HG02623 (cell line): ENCODE measurements at regions not wholly inside any gene's neighbourhood (a gene's known extent, or its start where the extent isn't known, plus 50 kb on each side); places are given as distances from the start of the nearest gene placed in this dataset.
"Not testable (repeated sequence)": the region's sequence is repeated elsewhere in the genome, so short reads cannot be mapped to it uniquely, and the experiment has no call there.

ENCODE experiments used
- ATAC-seq: cut with Tn5 transposase; IDR thresholded peaks from one replicate; pipeline ENCODE4 v1.9.1; 2021; ENCODE audit warnings: moderate library complexity; ENCODE audit not compliant: unreplicated experiment

DNA sequence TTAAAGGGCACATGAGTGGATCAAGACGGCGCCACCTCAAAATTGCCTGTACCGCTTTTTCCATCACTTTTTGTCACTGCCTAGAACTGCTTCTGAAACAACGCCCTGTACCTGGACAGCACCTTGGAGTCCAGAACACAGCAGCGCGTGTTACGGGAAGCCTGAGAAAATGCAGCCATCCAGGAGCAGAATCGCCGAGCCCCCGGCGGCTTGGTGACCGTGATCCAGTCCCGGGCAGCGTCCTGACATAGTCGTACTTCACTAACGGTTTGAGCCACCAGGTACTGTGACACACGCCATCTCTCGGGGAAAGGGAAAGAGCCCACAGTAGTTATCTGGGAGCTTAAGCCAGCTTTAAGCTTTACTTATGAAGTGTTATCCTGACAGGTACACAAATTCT lies 168.9 kb upstream of the SALL3 start:
- no peak for ATAC-seq

DNA sequence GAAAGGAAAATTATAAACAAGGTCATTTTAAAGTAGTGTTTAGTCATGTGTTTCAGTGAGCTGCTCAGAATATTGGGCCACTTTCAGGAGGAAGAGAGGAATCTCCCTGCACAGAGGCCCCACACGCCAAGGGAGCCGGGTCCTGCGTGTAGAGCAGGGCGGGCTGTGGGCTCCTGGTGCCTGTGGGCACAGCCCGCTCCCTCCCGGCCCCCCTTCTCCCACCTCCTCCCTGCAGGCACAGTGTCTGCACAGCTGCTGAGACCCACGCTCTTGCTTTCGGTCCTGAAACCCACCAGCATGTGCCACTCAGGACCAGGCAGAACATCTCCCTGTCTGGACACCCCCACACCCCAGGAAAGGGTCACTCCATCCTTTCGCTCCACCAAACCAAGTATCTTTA lies 167.6 kb upstream of the SALL3 start:
- ATAC-seq: no peak

DNA sequence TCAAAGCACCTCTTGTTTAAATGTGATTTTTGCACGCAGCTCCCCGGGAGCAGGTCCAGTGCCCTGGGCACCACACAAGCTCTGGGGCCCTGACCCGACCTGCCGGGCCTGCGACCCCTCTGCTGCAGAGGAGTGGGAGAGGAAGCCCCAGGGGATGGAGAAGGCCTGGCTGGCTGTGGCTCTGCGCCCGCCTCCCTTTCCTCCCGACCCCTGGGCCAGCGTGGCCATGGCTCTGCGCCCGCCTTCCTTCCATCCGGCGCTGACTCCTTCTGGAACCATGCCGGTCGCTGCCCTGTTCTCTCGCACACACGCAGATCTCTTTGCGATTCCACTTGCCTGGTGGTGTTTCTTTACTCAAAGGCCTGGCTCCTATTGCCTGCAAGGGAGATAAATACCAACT lies 166.5 kb upstream of the SALL3 start:
- no peak for ATAC-seq

DNA sequence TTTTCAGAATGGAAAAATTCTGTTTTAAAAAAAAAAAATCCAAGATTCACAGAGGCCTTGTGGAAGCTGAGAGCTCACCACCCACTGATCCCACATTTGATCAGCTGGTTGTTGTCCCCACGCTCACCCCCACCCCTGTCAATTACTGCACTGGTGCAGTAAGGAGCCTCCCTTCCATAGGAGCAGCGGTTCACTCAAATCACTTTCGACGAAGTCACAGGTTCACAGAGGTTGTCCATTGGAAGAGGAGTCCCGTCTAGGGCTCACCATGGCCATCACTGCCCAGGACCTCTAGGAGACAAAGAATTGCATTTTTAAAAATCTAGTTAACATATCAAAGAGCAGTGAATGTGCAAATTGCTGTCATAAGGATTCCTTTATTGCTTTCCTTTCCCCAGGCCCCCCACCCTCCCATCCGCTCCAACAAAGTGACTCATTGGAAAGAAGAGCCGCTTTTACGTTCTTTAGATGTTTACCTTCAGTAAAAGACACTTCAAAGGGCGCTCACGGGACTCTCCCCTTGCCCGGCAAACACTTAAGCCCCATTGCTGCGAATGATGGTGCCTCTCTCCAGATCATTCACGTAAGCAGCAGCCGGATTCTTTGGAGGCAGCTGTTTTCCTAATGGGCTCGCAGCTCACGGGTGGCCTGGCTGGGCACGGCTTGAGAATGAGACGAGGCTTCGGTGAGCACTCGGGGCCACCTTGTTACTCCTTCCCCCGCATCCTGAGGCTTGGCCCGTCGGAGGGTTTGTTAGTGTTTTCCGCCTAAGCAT lies 165.5 kb upstream of the SALL3 start:
- ATAC-seq: no peak

DNA sequence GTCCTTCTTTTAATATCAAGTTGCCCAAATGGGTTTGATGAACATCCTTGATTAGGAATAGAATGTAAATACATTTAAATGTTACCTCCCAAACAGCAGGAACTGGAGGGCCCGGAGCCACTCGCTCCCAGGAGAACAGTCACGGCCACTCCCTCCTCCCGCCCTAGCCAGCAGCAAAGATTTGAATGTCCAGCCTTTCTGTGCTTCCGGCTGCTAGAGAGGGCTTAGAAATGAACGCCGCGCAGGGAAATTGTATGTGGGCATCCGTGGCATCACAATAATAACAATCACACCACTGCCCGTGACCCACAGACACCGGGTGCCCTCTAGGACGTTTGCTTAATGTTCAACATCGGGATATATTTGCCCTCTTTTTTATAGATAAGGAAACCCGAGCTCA lies 164.9 kb upstream of the SALL3 start:
- ATAC-seq: no peak

DNA sequence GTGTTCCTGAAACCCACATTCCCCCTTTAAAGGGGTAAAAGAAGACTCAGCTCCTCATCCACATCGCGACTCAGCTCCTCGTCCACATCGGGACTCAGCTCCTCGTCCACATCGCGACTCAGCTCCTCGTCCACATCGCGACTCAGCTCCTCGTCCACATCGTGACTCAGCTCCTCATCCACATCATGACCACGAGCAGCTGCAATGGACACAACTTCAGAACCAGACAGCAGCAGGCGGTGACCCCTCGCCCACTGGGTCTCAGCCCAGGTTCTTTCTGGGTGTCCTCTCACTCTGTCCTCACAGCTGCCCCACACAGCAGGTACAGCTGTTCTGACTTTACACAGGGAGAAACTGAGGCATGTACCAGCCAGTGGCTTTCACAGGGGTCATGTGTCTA lies 163.5 kb upstream of the SALL3 start:
- ATAC-seq: no peak

DNA sequence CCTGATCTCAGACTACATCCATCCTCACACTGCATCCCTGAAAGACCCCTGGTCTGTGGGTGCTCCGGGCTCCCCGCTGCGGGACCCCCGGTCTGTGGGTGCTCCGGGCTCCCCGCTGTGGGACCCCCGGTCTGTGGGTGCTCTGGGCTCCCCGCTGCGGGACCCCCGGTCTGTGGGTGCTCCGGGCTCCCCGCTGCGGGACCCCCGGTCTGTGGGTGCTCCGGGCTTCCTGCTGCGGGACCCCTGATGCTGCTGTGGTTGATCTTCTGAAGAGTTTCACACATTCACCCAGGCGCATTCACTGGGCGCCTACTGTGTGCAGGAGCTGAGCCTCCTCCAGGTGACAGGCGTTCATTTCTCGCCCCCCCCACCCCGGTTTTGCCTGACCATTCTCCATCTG lies 162.7 kb upstream of the SALL3 start:
- no peak for ATAC-seq

DNA sequence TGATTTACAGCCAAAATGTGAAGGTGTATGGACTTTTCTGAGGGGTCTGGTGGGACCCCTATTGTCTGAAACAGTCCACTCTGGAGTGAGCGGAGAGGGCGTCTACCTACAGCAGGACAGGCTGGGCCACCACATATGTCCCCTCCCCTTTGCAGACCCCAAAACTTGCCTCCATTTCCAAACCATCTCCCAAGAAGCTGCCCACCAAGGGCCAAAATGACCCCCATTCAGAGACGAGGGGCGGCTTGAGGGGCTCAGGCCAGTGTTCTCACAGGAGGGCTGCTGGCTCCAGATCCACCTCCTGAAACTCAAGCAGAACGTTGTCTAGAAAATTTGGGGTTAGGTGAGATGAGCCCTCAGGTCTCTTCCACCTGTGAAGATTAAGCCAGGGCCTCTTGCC lies 161.1 kb upstream of the SALL3 start:
- ATAC-seq: no peak

DNA sequence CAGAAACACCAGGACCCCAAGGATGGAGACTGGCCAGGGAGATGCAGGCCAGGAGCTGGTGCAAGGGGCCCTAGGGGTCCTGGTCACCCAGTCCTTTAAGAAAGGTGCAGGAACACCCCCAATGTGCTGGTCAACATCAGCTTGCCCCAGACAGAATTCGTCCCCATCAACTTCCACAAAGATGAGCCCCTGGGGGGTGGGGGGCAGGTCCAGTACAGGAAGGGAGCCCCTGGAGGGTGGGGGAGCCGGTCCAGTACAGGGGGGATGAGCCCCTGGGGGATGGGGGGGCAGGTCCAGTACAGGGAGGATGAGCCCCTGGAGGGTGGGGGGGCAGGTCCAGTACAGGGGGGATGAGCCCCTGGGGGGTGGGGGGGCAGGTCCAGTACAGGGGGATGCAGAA lies 160.7 kb upstream of the SALL3 start:
- ATAC-seq: no peak

DNA sequence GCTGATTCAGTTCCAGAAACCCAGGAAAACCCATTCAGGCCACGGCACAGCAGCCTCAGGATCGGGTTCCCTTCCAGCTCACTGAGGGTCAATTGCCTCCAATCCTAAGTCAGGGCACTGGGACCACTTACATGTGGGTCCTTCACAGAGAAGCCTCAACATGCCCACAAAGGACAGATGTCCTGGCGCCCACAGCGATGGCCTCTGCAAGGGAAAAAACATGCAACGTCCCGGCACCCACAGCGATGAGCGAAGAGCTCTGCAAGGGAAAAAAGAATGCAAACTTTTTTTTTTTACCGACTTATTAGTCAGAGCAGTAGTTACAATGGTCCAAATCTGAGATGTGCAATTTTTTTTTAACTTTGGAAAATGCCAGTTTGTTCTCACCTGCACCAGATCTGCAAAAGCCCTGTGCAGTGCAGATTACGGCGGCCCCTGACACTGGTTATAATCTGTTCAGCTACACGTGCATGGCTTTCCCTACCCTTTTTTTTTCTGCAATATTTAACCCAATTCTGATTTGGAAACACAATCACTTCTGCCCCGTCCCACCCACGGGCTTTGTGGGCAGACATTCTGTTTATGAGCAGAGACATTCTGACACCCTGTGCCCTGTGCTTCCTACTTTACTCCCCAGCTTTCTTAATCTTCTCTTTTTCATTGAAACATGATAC lies 159.3 kb upstream of the SALL3 start:
- ATAC-seq: no peak

DNA sequence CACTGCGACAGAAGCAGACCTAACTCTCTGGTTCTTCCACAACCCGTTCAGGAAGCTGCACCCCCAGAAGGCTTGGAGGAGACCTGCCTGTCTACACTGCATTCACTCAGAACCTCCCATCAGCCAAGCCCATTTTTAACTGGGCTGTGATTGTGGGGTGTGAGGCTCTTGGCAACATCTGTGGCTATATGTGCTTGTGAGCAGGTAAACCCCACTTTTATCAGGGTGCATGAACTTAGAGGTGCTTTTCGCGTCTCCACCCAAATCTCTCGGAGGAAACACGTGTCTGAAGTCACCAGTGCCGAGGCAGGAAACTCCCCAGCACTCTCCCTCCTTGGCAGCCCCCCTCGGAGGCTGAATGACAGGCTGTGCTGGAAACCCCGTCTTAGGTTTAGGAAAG lies 158.2 kb upstream of the SALL3 start:
- no peak for ATAC-seq

DNA sequence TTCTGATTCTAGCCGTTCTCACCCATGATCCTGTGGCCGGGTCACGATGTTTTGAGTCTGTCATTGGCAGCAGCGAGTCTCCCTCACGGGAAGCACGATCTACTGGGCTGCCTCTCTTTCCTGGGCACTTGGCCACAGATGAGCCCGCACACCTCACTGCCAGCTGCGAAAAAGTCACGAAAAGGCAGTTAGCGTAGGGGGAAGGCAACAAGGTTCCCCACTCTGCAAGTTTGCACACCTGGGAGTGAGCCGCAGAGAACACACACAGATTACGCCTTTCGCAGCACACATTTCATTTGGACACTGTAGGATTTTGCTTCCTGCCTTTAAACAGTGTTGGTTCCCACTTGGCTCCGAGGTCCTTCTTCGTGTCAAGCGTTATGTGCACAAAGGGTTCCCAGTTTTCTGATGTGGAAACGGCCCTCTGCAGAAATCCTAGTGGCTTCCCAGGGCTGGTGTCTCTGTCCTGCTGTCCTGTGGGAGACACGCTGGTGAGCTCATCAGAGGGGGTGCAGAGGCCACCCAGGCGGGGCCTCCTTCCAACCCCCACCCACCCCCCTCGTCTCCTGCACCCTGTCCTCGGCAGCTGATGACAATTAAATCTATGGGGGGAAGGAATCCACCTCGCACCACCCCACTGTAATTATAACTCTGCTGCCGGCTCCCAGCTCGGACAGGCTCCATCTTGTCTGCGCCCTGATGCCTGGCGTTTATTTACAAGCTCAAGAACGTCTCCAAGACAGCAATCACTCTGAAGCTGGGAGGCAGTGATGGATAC lies 157.3 kb upstream of the SALL3 start:
- no peak for ATAC-seq

DNA sequence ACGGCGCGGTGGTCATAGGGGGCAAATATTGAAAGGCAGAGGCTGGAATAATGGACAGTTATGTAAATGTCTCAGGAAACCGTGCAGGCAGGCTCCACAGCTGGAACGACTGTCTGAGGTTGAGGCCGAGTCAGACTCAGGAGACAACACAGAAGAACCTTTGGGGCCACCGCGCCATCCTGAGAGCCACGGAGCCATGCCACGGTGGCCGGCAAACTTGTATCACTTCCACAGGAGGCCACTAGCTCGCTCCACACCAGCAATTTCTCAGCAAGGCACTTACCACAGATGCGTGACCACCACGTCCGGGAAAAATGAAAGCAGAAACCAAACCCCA lies 156.7 kb upstream of the SALL3 start:
- no peak for ATAC-seq

DNA sequence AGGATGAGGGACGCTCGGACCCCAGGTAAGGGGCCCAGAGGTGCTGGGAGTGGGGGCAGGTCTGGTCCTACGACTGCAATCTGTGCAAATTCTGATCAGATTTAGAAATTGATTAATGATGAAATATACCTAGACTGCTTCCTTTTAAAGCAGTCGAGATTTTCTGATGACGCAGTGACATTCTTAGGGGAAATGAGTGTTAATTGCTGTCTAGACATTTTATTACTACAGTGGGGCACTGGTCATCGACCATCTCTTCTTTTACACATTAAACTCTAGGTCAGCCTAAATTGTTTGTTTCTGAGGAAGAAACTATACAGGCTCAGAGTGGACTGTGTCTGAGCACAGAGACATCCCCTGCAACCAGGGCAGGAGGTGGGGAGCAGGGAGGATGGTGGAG lies 154.4 kb upstream of the SALL3 start:
- ATAC-seq: no peak

DNA sequence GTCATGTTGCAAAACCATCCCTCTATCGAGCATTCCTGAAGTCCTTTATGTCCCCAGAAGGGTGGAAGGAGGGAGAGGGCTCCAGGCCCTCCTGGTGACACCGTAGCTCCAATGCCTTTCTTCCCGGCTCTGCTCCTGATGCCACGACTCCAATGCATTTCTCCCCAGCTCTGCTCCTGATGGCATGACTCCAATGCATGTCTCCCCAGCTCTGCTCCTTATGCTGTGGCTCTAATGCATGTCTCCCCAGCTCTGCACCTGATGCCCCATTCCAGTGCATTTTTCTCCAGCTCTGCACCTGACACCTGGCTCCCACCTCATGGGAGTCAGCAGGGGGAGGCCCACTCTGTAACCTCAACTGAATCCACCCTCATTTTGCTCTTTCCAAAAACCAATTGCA lies 153.0 kb upstream of the SALL3 start:
- no peak for ATAC-seq

DNA sequence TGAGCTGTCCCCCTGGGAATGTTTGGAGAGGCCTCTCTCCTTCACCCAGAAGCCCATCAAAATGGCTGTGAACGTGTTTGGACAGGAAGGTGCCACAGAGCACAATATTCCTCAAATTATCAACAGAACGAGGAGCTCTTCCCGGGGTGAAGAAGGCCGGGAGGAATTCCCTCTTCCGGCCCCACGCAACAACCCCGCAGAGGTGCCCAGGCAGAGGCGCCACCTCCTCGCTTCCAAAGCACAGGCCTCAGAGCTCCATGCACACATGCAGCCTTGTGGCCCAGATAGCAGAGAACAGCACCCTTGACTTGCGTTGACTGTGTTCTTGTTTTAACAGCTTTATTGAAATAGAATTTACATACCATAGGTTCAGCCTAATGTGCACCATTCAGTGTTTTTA lies 152.5 kb upstream of the SALL3 start:
- no peak for ATAC-seq

DNA sequence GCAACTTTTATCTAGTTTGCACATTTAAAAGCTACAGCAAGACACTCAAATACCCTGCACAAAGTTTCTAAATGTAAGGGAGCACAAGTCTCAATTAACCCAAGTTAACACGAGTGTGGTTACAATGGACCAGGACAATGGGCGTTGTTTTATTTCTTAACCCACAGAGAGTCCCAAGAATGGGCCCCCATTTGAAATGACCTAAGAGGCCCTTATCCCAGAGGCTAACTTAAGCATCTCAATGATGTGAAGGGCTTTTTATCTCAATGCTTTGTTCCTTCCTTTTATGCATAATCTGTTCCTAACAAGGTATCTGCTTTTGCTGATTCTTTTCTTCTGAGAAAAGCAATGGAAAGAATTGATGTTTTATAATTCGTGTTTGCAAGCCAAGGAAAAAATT lies 151.5 kb upstream of the SALL3 start:
- ATAC-seq: no peak

DNA sequence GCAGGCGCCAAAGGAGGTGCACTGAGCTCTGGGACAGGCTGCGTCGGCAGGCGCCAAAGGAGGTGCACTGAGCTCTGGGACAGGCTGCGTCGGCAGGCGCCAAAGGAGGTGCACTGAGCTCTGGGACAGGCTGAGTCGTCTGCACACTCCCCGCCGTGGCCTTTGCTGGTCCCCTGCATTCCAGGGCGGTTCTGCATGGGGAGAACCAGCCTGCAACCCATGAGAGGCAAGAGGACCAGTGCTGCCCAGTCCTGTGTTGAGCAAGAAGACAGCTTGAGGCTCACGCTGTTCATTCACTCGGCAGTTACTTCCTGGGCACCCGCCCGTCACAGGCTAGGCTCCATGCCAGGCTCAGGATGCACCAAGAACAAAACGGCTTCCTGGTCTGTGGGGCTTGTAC lies 150.6 kb upstream of the SALL3 start:
- ATAC-seq: not testable (repeated sequence)

DNA sequence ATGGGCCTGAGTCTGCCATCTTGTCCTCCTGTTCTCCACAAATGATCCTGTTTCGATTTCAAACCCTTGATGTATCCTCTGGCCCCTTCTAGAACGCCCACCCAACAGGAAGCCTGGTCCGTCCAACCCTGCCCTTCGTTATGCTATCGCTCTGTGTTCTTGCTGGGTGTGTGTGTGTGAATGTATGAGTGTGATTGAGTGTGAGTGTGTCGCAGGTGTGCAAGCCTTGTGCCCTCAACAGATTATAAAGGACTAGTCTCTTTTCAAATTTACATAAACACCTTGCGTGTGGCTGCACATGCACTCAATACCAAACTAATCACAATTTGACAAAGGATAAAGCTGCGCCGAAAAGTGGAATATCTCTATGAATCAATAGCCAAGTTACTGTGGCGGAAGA lies 149.5 kb upstream of the SALL3 start:
- no peak for ATAC-seq

DNA sequence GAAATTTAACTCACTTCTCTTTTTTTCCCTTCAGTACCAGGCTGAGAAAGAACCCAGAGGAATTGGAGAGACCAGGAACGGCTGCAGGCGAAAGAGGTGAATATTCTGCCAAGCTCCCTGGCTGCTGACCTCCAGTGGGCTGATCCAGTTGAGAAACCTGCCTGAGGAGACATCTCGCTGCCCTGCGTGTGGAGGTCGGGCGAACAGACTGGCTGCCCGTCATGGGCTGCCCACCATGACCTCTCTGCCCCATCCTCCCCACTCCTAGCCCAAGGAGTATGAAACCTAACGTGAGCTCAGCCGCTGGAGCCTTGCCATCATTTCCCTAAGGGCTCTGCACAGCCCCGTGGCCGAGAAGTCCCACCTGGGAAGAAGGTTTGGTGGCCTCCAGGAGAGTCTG lies 148.8 kb upstream of the SALL3 start:
- ATAC-seq: no peak

DNA sequence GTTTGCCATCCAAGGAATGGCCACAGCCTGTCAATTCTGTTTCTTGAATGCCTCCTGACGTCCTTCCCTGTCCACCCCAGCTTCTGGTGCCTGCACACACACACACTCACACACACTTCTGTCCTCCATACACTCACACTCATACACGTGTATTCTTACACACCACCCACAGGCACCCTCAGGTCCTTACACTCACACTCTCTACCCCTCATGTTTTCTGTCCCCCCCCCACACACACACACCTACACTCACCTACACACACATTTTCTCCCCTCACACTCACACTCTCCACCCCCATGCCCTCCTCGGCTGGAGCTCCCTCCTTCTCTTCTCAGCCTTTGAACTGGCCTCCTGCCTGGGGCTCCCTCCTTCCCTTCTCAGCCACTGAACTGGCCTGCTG lies 148.0 kb upstream of the SALL3 start:
- no peak for ATAC-seq

DNA sequence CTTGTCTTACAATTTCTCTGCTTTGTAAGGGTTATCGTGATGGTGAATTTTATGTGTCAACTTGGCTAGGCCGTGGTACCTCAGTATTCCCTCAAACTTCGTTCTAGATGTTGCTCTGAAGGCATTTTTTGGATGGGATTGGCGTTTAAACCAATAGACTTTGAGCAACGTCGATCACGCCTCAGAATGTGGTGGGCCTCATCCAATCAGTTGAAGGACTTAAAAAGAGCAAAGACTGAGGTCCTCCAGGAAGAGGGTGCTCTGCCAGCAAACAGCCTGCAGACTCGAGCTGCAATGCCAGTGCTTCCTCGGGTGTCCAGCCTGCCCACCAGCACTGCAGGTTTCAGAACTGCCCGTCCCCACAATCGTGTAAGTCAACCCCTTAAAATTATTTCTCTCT lies 145.8 kb upstream of the SALL3 start:
- no peak for ATAC-seq
